GM18505 (cell line): ENCODE measurements at regions not wholly inside any gene's neighbourhood (a gene's known extent, or its start where the extent isn't known, plus 50 kb on each side); places are given as distances from the start of the nearest gene placed in this dataset.
"Not testable (repeated sequence)": the region's sequence is repeated elsewhere in the genome, so short reads cannot be mapped to it uniquely, and the experiment has no call there.

Experiments used
- ATAC-seq: cut with Tn5 transposase; IDR thresholded peaks from one replicate; pipeline ENCODE4 v1.9.1; 2021; ENCODE audit not compliant: unreplicated experiment
- POLR2A ChIP-seq: IDR thresholded peaks from 4 replicates; pipeline ENCODE4 v1.6.1; 2011; ENCODE audit warnings: borderline replicate concordance; ENCODE audit not compliant: insufficient read depth, insufficient read length; ENCODE audit errors: extremely low read depth

DNA sequence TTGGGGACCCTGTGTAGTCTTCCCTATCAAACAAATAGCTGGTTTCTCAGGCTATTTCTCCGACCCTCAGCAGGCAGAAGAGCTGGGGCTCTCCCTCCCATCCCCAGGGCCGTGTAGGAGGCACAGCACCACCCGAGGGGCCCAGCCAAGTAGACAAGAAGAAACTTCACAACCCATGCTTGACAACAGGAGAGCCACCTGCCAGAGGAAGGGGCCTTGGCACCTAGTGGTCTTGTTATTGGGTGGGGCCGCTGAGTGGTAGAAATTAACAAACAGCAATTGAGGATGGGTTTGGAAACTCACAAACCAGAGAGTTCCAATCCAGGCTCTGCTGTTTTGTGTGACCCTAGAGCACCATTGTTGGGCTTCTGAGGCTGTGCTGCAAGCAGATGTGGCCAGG lies 108.5 kb upstream of the CHD6 start:
- no peak for TF ChIP-seq POLR2A
- no peak for ATAC-seq

DNA sequence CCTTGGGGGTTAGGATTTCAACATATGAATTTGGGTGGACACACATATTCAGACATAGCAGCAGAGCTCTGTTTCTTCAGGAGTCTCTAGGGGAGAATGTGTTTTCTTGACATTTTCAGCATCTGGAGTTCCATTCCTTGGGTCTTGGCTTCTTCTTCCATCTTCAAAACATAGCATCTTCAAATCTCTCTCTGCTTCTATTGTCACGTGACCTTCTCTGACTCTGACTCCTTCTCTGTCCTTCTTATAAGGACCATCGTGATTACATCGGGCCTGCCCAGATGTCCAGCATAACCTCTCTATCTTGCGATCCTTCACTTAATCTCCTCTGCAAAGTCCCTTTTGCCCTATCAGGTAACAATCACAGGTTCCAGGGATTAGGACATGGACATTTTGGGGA lies 101.0 kb upstream of the CHD6 start:
- no peak for ATAC-seq
- TF ChIP-seq POLR2A, result no peak

DNA sequence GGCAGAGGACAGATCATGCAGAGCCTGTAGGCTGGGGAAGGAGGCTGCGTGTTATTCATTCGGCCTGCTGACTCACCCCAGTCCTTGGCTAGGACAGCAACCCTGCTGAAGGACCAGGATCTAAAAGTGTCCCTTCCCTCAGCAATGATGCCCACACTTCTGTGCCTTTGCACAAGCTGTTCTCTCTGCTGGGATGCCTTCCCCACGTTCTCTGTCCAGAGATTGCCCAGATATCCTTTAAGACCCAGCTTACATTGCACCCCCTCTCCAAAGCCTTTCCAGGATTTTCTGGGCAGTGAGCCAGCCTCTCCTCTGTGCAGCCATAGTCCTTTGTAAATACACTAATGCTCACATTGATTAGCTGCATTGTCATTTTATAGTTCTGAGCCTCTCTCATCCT lies 99.3 kb upstream of the CHD6 start:
- no peak for ATAC-seq
- TF ChIP-seq POLR2A, result no peak

DNA sequence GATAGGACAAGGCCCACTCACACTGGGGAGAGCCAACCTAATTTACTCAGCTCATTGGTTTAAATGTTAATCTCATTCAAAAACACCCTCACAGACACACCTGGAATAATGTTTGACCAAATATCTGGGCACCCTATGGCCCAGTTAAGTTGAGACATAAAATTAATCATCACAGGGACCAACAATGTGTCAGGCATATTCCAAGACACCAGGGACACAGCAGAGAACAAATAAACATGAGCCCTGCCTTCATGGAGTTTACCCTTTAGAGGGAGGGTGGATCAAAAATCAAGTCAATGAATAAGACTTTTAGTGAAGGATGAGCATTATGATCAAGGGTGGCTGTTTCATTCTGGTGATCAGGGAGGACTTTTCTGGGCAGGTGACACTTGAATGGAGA lies 98.7 kb upstream of the CHD6 start:
- TF ChIP-seq POLR2A, result no peak
- no peak for ATAC-seq

DNA sequence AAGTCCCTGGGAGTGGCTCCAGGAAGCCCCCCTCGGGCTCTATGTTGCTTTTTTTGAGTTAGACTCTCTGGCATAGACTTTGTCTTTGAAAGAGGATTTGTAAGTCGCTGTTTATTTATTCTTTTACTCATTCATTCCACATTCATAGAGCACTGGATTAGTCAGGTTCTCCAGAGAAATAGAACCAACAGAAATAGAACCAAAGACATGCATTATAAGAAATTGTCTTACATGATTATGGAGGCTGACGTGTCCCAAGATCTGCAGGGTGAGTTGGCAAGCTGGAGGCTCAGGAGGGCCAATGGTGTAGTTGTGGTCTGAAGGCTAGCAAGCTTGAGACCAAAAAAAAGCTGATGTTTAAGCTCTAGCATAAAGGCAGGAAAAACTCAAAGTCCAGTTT lies 98.3 kb upstream of the CHD6 start:
- ATAC-seq, result no peak
- TF ChIP-seq POLR2A, result no peak

GRCh38 chr20:41715526-41715925 lies 97.3 kb upstream of the CHD6 start:
- TF ChIP-seq POLR2A, result no peak
- no peak for ATAC-seq

DNA sequence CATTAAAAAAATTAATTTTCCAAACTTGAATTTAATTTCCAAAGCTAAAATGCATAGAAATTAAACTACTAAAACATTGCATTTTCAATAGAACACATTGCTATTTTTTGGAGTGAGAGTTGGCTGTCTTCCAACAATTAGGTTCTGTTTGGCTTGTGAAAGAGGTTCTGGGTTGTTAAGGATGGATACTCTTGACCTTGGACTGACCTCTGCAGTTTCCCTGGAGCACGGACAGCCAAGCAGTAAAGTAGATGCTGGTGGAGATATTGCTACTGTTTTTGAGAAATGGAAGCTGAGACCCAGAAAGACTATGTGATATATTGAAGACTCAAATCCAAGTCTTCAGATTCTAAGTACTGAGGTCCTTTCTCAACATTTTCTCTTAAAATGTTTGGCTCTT lies 95.9 kb upstream of the CHD6 start:
- no peak for ATAC-seq

GRCh38 chr20:41704896-41705295 lies 86.7 kb upstream of the CHD6 start:
- ATAC-seq, result no peak
- TF ChIP-seq POLR2A, result no peak

More for the DNA sequence above, 95.9 kb upstream of the CHD6 start:
- TF ChIP-seq POLR2A, result no peak

GRCh38 chr20:41702647-41703046 lies 84.5 kb upstream of the CHD6 start:
- TF ChIP-seq POLR2A, result no peak
- no peak for ATAC-seq

- TF ChIP-seq POLR2A, result no peak
- no peak for ATAC-seq
These were observed 83.6 kb upstream of the CHD6 start for GRCh38 chr20:41701588-41702348.

GRCh38 chr20:41699673-41700072 lies 81.5 kb upstream of the CHD6 start:
- ATAC-seq, result not testable (repeated sequence)

- no peak for ATAC-seq
- TF ChIP-seq POLR2A, result no peak
These were observed 79.8 kb upstream of the CHD6 start for GRCh38 chr20:41697861-41698559.

DNA sequence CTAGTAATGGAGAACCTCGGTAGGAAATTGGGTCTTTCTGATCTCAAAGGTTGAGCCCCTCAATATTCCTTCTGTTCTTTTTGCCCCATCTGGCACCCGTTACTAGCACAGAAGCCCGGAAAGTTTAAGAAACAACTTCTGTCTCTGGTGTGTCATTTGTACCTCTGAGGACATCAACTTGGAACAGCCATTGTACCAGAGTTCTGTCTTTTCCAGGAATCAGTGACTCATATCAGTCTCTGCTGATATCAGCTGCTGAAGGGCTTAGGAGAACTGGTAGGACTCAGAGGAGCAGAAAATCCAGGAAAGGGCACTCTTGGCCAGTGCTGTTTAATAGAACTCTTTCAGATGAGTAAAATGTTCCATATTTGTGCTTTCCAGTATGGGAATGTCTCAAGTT lies 78.3 kb upstream of the CHD6 start:
- no peak for TF ChIP-seq POLR2A
- ATAC-seq, result no peak

DNA sequence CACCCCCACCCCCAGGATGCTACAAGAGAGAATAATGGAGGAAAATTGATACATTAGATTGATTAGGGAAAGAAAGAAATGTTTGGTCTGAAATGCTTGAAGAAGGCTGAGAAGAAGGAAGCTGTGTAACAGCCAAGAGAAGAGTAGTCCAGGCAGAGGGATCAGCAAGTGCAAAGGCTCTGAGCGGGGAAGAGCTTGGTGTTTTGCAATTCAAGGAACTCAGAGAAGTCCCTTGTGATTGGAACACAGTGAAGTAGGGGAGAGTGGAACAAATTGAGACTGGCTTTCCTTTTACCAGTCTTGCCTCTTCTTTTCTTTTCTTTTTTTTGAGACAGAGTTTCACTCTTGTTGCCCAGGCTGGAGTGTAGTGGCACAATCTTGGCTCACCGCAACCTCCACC lies 76.6 kb upstream of the CHD6 start:
- no peak for TF ChIP-seq POLR2A
- no peak for ATAC-seq

DNA sequence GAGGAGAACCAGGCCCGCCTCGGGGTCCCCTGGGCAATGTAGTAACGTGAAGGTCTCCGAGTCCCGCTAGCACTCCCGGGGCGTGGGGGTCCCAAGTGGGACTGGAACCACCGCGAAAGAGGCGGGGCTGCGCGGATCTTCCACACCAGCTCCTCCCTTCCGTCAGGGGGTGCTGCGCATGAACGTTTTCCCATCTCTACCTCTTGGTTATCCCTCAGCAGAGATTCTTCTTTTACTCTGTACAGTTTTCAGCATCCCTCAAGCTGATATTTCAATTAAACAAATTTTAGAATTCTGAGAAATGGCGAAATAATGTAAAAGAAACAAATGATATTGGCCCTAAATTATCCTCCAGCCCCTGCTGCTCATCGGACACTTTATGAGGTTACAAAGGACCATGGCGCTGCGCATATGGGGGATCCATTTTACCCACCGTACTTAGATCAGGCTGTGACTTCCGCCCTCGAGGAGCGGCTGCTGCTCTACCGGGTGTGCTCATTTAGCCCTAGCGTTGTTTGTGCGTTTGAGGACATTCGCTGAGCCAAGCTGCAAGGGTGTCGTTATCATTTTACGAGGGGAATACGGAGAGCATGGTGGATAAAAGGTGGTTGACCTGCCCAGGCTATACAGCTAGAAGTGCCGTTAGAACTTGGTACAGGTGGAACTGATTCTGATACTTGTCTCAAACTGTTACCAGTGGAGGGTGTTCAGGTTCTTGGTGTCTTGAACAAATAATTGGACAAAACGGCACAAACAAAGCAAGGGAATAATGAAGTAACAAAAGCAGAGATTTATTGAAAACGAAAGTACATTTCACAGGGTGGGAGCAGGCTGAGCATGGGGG lies 75.2 kb upstream of the CHD6 start:
- ATAC-seq, result peak; percentile 91
- peak; percentile 77 for TF ChIP-seq POLR2A
